WTC11 (cell line): ENCODE measurements at regions not wholly inside any gene's neighbourhood (a gene's known extent, or its start where the extent isn't known, plus 50 kb on each side); places are given as distances from the start of the nearest gene placed in this dataset.

Experiments used
- ATAC-seq: fragments of 200-7000 bp; cut with Tn5 transposase; 2 replicates; pipeline ENCODE4 v1.10.0; 2021; ENCODE audit warnings: mild to moderate bottlenecking, moderate library complexity
- CTCF ChIA-PET: fragments of 300-600 bp; sonication (Branson Sonifier 250); formaldehyde crosslinking; loops from one replicate; lab custom pipeline; 2021; ENCODE audit warnings: antibody characterized with exemption; lab: Charles Lee
- POLR2A ChIA-PET: fragments of 350-600 bp; sonication (Branson Sonifier 250); formaldehyde crosslinking; loops from one replicate; lab custom pipeline; 2021; ENCODE audit warnings: antibody characterized with exemption; lab: Charles Lee
- DNase-seq: peaks from one replicate; pipeline ENCODE4 v3.0.0; 2021; ENCODE audit warnings: low spot score
- H3K27ac Mint-ChIP-seq: 2 replicates; pipeline ENCODE4 v1.8.0; 2021; ENCODE audit warnings: mixed read lengths
- H3K27me3 Mint-ChIP-seq: 2 replicates; pipeline ENCODE4 v1.8.0; 2021; ENCODE audit warnings: low read depth, mild to moderate bottlenecking, moderate library complexity, mixed read lengths
- H3K36me3 Mint-ChIP-seq: 2 replicates; pipeline ENCODE4 v1.8.0; 2021; ENCODE audit warnings: mixed read lengths
- H3K4me1 Mint-ChIP-seq: 2 replicates; pipeline ENCODE4 v1.8.0; 2022; ENCODE audit warnings: mixed read lengths
- H3K4me3 Mint-ChIP-seq: 2 replicates; pipeline ENCODE4 v1.8.0; 2021; ENCODE audit warnings: mild to moderate bottlenecking, moderate library complexity, mixed read lengths
- H3K9me3 Mint-ChIP-seq: 2 replicates; pipeline ENCODE4 v1.8.0; 2021; ENCODE audit warnings: mixed read lengths
- ARID4B ChIP-seq: sonication (generic); formaldehyde crosslinking; IDR thresholded peaks from 2 replicates; pipeline ENCODE4 v1.8.0; 2023; ENCODE audit warnings: missing genetic modification reagents, mild to moderate bottlenecking, borderline replicate concordance
- CREM ChIP-seq: sonication (generic); formaldehyde crosslinking; IDR thresholded peaks from 2 replicates; pipeline ENCODE4 v1.8.1; 2022; ENCODE audit warnings: mild to moderate bottlenecking, missing genetic modification reagents, moderate library complexity
- ELF4 ChIP-seq: sonication (generic); formaldehyde crosslinking; IDR thresholded peaks from 2 replicates; pipeline ENCODE4 v1.8.1; 2022; ENCODE audit warnings: low read depth, mild to moderate bottlenecking, moderate library complexity, missing genetic modification reagents
- FOXJ3 ChIP-seq: sonication (generic); formaldehyde crosslinking; IDR thresholded peaks from 2 replicates; pipeline ENCODE4 v1.9.0; 2021; ENCODE audit warnings: missing genetic modification reagents, mild to moderate bottlenecking, borderline replicate concordance
- GRHL2 ChIP-seq: fragments of 250-450 bp; sonication (Bioruptor Pico); IDR thresholded peaks from 2 replicates; pipeline ENCODE4 v1.8.0; 2022; ENCODE audit warnings: mild to moderate bottlenecking, moderate library complexity; ENCODE audit not compliant: insufficient replicate concordance, severe bottlenecking
- GTF2I ChIP-seq: fragments of 250-450 bp; sonication (Bioruptor Pico); conservative IDR thresholded peaks from 2 replicates; pipeline ENCODE4 v1.4.0; 2021; ENCODE audit warnings: mild to moderate bottlenecking
- KAT7 ChIP-seq: sonication (generic); formaldehyde crosslinking; IDR thresholded peaks from 2 replicates; pipeline ENCODE4 v1.8.1; 2023; ENCODE audit warnings: missing genetic modification reagents, mild to moderate bottlenecking, borderline replicate concordance
- NFE2L1 ChIP-seq: sonication (generic); formaldehyde crosslinking; IDR thresholded peaks from 2 replicates; pipeline ENCODE4 v1.8.1; 2023; ENCODE audit warnings: missing genetic modification reagents
- NFYB ChIP-seq: sonication (generic); formaldehyde crosslinking; conservative IDR thresholded peaks from 2 replicates; pipeline ENCODE4 v1.8.0; 2022; ENCODE audit warnings: low read depth, missing genetic modification reagents
- OVOL2 ChIP-seq: fragments of 250-450 bp; sonication (Bioruptor Pico); IDR thresholded peaks from 2 replicates; pipeline ENCODE4 v1.9.0; 2021; ENCODE audit warnings: mild to moderate bottlenecking, borderline replicate concordance
- PRRX2 ChIP-seq: fragments of 250-450 bp; sonication (Bioruptor Pico); IDR thresholded peaks from 2 replicates; pipeline ENCODE4 v1.8.0; 2021; ENCODE audit warnings: mild to moderate bottlenecking
- SMAD3 ChIP-seq: sonication (generic); formaldehyde crosslinking; IDR thresholded peaks from 2 replicates; pipeline ENCODE4 v1.8.0; 2022; ENCODE audit warnings: missing genetic modification reagents, mild to moderate bottlenecking, borderline replicate concordance
- STAT6 ChIP-seq: sonication (generic); formaldehyde crosslinking; conservative IDR thresholded peaks from 2 replicates; pipeline ENCODE4 v1.8.1; 2023; ENCODE audit warnings: mild to moderate bottlenecking, low read depth, missing genetic modification reagents, moderate library complexity
- TEAD1 ChIP-seq: sonication (generic); formaldehyde crosslinking; IDR thresholded peaks from 2 replicates; pipeline ENCODE4 v1.8.0; 2022; ENCODE audit warnings: mild to moderate bottlenecking, missing genetic modification reagents
- TEAD4 ChIP-seq: sonication (generic); formaldehyde crosslinking; IDR thresholded peaks from 2 replicates; pipeline ENCODE4 v1.8.0; 2022; ENCODE audit warnings: mild to moderate bottlenecking, missing genetic modification reagents
- ZBTB21 ChIP-seq: sonication (generic); formaldehyde crosslinking; IDR thresholded peaks from 2 replicates; pipeline ENCODE4 v1.8.1; 2023; ENCODE audit warnings: mild to moderate bottlenecking, missing genetic modification reagents, borderline replicate concordance
- ZNF138 ChIP-seq: sonication (generic); formaldehyde crosslinking; conservative IDR thresholded peaks from 2 replicates; pipeline ENCODE4 v1.8.1; 2022; ENCODE audit warnings: mild to moderate bottlenecking, moderate library complexity, missing genetic modification reagents
- ZNF263 ChIP-seq: sonication (generic); formaldehyde crosslinking; IDR thresholded peaks from 2 replicates; pipeline ENCODE4 v1.8.1; 2022; ENCODE audit warnings: low read depth, mild to moderate bottlenecking, moderate library complexity, missing genetic modification reagents
- ZNF317 ChIP-seq: sonication (generic); formaldehyde crosslinking; IDR thresholded peaks from 2 replicates; pipeline ENCODE4 v1.8.1; 2023; ENCODE audit warnings: low read depth, mild to moderate bottlenecking, moderate library complexity, missing genetic modification reagents, borderline replicate concordance
- ZNF396 ChIP-seq: fragments of 250-450 bp; sonication (Bioruptor Pico); IDR thresholded peaks from 2 replicates; pipeline ENCODE4 v1.8.0; 2021; ENCODE audit warnings: mild to moderate bottlenecking, moderate library complexity, borderline replicate concordance
- ZNF423 ChIP-seq: fragments of 250-450 bp; sonication (Bioruptor Pico); IDR thresholded peaks from 2 replicates; pipeline ENCODE4 v2.1.2; 2022; ENCODE audit warnings: mild to moderate bottlenecking, moderate library complexity
- ZNF425 ChIP-seq: fragments of 250-450 bp; sonication (Bioruptor Pico); conservative IDR thresholded peaks from 2 replicates; pipeline ENCODE4 v1.9.0; 2021; ENCODE audit warnings: mild to moderate bottlenecking

- TF ChIP-seq ARID4B (CRISPR knock-in tag) (no peak), NFE2L1 (no peak)
These were observed 128.5 kb downstream of the PTPRS start (continued) for GRCh38 chr19:5212101-5212500.

GRCh38 chr19:5211217-5211822 is 129.3 kb downstream of the PTPRS start:
- ChIA-PET POLR2A (no interaction called here), CTCF (no interaction called here)
- DNase-seq = no peak
- ATAC-seq = no peak
- Mint-ChIP-seq H3K27me3 (no peaks in the 10 kb centered on the region), H3K9me3 (peaks cover 6% of the 10 kb centered on the region), H3K27ac (no peak overlapping the region), H3K4me3 (no peak overlapping the region), H3K36me3 (peaks cover 33% of the 10 kb centered on the region), H3K4me1 (no peaks in the 10 kb centered on the region)
- TF ChIP-seq GRHL2 (CRISPR knock-in tag) (no peak), NFYB (CRISPR knock-in tag) (no peak), CREM (CRISPR knock-in tag) (no peak), KAT7 (CRISPR knock-in tag) (no peak), ZNF396 (no peak), GTF2I (CRISPR knock-in tag) (no peak), TEAD4 (no peak), ZNF317 (CRISPR knock-in tag) (no peak), STAT6 (CRISPR knock-in tag) (no peak), ZNF423 (CRISPR knock-in tag) (no peak), OVOL2 (no peak), PRRX2 (no peak), SMAD3 (CRISPR knock-in tag) (no peak), TEAD1 (CRISPR knock-in tag) (no peak), ZNF138 (CRISPR knock-in tag) (no peak), FOXJ3 (CRISPR knock-in tag) (no peak), ELF4 (CRISPR knock-in tag) (no peak), ZBTB21 (CRISPR knock-in tag) (no peak), ZNF425 (CRISPR knock-in tag) (no peak), ZNF263 (CRISPR knock-in tag) (no peak)
